ENCODE measurements at regions not wholly inside any gene's neighbourhood (a gene's known extent, or its start where the extent isn't known, plus 50 kb on each side); places are given as distances from the start of the nearest gene placed in this dataset.
"Not testable (repeated sequence)": the region's sequence is repeated elsewhere in the genome, so short reads cannot be mapped to it uniquely, and the experiment has no call there.

DNA sequence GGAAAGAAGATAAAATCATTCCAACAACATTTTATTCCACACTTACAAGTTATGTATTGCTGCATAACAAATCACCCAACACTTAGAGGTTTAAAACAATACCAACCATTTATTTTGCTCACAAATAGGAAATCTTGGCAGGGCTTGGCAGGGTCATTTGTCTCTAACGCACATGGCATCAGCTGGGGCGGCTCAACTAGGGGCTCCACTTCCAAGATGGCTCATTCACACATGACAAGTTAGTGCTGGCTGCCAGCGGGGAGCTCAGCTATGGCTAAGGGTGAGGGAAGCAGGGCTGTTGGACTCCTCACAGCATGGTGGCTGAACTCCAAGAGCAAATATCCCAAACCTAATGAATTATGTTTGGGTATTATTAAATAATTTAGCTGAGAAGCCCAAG lies 377.0 kb downstream of the ZNF674 start:
- no peak for DNase-seq (ENCODE audit: low read depth)

DNA sequence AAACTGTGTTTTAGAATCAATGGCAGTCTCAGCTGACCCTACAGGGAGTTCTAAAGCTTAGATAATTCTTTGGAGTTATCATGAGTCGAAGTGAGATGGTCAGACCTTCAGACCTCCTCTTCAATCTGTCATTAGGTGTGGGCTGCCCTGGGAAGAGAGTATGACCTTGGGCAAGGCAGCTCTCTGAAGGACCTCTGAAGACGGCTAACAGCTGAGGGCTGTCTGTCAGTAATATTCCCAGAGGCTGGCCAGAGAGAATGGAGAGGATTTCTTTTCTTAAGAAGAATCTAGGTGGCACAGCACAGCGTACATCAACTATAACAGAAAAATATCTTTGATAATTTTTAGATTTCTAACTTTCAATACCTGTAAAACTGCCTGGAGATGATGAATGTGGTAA lies 379.4 kb downstream of the ZNF674 start:
- DNase-seq (ENCODE audit: low read depth) = no peak

DNA sequence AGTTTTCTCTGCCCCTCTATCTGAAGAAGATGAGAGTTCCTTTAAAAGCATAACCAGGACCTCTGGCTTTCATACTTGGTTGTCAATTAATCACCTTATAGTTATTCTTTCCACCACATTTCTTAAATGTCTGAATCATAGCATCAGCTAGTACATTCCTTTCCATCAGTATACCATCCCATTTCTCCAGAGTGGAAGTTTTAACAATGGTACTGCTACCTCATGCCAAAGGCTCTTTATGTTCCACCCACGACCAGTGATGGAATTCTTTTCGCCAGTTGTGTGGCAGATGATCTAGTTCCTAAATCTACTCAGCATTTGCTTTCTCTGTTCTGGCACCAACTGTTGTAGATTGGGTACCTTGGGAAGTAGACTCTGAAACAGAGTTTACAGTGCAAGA lies 379.8 kb downstream of the ZNF674 start:
- DNase-seq (ENCODE audit: low read depth) = no peak

DNA sequence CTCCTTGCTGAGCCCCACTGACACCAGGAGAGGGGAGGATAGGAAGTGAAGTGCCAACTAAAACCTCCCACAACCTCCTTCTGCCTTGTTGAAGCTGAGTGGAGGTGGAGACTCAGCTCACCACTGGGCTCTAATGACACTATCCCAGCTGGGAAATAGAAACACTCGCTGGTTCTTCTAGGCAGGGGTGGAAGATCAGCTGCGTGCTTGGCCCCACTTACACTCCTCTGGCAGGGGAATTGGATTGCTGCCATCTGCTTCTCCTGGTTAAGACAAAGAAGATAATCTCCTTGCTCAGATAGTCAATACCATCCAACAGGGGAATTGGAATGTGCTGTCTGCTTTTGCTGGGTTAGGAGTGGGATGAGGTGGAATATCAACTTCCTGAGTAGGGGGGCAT lies 392.5 kb downstream of the ZNF674 start:
- DNase-seq (ENCODE audit: low read depth) = no peak

DNA sequence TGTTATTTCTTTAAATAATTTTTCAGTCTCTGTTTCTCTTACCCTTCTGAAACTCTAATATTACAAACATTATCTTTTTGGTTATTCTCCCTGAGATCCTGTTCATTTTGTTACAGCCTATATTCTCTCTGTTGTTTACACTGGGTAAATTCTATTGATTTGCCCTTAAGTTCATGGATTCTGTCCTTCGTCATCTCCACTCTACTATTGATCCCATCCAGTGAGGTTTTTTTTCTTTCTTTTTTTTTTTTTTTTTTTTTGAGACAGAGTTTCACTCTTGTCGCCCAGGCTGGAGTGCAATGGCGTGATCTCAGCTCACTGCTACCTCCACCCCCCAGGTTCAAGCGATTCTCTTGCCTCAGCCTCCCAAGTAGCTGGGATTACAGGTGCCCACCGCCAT lies 393.9 kb downstream of the ZNF674 start:
- DNase-seq (ENCODE audit: low read depth) = not testable (repeated sequence)

DNA sequence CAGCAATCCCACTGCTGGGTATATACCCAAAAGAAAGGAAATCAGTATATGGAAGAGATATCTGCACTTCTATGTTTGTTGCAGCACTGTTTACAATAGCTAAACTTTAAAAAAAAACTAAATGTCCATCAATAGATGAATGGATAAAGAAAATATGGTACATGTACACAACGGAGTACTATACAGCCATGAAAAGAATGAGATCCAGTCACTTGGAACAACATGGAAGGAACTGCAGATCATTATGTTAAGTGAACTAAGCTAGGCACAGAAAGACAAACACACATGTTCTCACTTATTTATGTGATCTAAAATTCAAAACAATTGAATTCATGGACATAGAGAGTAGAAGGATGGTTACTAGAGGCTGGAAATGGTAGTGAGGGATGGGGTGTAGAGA lies 400.7 kb downstream of the ZNF674 start:
- DNase-seq (ENCODE audit: low read depth) = no peak

DNA sequence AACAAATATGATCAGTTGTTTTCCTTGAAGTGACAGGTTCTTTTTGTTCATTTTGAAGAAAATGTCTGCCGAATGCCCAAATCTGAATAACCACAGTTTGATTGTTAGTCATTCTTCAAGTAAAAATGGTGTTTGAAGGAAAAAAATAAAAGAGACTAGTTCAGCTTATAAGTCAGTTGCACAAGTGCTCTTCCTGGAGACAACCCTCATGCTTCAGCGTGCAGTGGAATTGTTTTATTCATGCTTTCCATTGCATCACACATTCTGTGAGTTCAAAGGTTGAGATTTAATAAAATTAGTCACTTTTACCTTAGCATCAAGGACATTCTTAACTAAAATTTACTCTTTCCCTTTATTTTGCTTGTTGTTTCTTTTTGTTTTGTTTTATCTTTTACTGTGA lies 404.9 kb downstream of the ZNF674 start:
- DNase-seq (ENCODE audit: low read depth) = no peak

DNA sequence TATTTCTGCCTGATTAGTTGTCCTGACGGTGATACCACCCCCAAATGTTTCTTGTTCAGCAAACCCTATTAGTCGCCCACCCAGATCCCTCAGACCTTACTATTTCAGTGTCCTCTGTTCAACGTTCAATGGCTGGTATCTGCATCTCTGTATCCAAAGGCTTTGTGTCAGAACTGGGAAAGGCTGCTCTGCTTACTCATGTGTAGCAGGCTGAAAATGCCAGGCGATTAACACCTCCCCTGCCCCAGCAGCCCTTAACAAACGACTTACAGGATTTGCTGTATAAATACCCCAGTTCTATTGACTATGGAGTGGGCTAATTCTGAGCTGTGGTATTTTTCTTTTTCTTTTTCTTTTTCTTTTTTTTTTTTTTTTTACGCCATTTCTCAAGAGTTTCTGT lies 415.0 kb downstream of the ZNF674 start:
- no peak for DNase-seq (ENCODE audit: low read depth)

DNA sequence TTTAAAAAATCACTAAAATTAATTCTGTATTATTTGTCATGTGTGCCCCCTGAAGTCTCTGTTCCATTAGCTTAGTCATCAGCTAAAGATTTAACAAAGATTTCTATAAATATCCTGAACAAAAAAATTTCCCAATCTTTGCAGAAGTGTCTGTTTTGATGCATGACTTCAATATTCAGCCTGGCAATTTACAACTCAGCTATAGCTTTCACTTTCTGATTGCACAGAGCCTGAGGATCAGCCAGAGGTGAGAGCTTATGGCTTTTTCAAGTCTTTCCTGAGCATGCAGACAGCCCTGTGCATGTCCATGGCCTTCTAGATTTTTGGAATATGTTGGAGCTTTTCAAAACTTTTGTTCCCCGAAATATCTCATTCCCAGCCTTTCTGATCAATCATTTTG lies 420.1 kb downstream of the ZNF674 start:
- no peak for DNase-seq (ENCODE audit: low read depth)

DNA sequence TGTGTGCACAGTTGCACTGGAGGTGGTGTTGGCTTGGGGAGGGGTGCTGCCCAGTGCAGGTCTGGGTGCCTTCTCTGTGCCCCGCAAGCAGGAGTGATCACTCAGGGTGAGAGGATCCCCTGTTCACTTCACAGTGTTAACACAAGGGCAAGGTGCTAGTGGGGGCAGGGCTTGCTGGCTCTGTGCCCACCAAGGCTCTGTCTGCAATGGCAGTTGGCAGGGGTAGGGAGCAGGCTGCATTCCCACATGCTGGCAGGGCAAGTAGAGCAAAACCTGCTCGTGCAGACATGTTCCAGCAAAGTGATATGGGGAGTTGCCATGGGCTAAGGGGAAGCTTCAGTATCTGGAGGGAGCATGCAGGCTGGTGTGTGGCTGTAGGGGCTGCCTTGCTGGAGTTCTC lies 428.0 kb downstream of the ZNF674 start:
- no peak for DNase-seq (ENCODE audit: low read depth)

DNA sequence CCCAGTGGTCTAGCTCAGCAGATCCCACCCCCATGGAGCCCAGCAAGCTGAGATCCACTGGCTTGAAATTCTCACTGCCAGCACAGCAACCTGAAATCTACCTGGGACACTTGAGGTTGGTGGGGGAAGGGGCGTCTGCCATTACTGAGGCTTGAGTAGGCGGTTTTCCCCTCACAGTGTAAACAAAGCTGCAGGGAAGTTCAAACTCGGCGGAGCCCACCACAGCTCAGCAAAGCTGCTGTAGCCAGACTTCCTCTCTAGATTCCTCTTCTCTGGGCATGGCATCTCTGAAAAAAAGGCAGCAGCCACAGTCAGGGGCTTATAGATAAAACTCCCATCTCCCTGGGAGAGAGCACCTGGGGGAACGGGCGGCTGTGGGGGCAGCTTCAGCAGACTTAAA lies 457.9 kb downstream of the ZNF674 start:
- not testable (repeated sequence) for DNase-seq (ENCODE audit: low read depth)

DNA sequence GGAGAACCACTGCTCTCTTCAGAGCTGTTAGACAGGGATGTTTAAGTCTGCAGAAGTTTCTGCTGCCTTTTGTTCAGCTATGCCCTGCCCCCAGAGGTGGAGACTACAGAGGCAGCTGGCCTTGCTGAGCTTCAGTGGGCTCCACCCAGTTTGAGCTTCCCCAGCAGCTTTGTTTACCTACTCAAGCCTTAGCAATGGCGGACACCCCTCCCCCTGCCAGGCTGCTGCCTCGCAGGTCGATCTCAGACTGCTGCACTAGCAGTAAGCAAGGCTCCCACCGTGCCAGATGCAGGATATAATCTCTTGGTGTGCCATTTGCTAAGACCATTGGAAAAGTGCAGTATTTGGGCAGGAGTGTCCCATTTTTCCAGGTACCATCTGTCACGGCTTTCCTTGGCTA lies 465.1 kb downstream of the ZNF674 start:
- DNase-seq (ENCODE audit: low read depth) = not testable (repeated sequence)

DNA sequence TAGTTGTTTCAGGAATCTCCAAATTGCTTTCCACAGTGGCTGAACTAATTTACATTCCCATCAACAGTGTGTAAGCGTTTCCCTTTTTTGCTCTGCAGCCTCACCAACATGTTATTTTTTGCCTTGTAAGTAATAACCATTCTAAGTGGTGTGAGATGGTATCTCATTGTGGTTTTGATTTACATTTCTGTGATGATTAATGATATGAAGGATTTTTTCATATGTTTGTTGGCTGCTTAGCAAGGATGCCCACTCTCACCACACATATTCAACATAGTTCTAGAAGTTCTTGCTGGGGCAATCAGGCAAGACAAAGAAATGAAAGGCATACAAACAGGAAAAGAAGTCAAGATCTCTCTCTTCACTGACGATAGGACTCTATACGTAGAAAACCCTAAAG lies 472.4 kb downstream of the ZNF674 start:
- DNase-seq (ENCODE audit: low read depth) = no peak

DNA sequence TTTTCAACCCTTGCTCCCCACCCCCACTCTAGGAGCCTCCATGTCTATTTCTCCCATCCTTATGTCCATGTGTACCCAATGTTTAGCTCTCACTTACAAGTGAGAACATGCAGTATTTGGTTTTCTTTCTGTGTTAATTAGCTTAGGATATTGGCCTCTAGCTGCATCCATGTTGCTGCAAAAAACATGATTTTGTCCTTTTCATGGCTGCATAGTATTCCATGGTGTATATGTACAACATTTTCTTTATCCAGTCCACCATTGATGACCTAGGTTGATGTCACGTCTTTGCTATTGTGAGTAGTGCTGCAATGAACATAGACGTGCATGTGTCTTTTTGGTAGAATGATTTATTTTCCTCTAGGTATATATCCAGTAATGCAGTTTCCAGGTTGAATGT lies 472.8 kb downstream of the ZNF674 start:
- DNase-seq (ENCODE audit: low read depth) = no peak

DNA sequence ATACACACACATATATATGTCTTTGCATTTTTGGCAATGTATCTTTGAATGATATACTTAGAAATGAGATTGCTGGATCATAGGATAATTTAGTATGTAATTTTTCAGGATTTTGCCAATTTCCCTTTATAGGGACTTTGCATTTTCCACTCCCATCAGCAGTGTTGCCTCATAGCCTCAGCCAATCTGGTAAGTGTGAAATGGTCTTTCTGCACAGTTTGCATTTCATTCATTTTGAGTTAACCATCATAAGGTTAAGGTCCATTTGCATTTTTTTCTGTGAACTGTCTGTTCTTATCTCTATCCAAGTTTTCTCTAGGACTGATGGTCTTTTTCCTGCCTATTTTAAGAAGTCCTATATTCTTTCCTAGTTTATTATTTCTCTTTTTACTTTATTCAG lies 474.8 kb downstream of the ZNF674 start:
- no peak for DNase-seq (ENCODE audit: low read depth)

DNA sequence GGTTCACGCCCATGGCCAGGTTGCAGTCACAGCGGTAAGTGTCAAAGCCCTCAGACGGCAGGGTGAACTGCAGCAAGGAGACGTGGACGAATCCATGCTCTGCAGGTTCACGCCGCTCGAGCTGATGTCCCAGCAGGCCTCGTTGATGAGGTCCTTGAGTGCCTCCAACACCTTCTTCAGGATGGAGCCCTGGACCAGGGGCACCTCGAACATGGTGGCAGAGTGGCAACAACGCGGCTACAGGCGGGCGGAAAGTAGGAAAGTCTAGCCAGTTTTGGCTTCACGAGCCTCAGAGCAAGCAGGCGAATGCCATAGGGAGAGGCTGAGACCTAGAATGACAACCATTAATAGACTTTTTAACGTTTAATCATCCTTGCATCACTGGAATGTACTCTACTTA lies 485.9 kb downstream of the ZNF674 start:
- DNase-seq (ENCODE audit: low read depth) = no peak

DNA sequence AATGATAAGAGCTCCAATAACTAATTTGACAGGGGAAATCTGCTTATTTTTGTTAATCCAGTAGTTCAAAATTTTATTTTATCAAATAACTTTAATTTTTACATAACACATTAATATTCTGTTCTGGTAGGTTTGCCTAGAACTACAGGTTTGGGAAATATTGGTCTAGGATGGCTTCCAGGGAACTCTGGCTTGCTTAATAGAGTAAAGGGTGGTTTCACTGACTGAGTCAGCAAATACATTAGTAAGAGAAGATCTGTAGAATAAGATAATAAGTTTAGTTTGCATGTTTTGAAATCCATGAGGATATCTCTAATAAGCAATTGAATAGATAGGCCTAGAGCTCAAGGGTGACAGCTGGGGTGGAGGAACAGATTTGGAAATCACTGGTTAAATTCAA lies 500.7 kb downstream of the ZNF674 start:
- no peak for DNase-seq (ENCODE audit: low read depth)

DNA sequence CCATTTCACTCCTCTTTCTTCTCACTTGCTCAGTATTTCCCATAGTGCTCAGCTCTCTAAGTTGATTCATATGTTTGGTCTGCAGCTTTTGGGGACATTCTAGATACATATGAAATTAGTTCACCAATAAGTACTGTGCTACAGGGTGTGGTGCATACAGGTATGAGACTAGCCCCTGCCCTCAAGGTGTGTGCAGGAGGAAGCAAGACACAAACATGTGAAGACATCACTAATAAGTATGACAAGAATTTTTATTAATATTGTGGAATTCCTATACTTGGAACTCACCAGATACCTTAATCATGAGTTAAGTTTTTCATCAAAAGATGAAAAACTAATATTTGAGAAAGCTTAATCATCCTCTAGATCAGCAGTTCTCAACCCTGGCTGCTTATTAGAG lies 505.2 kb downstream of the ZNF674 start:
- no peak for DNase-seq (ENCODE audit: low read depth)

DNA sequence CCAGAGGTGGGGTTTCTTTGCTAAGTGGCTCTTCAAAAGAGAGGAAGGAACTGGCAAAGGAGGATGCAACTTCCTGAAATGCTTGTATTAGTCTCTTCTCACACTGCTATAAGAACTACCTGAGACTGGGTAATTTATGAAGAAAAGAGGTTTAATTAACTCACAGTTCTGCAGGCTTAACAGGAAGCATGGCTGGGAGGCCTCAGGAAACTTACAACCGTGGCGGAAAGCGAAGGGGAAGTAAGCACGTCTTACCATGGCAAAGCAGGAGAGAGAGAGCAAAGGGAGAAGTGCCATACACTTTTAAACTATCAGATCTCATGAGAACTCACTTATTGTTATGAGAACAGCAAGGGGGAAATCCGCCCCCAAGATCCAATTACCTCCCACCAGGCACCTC lies 505.7 kb downstream of the ZNF674 start:
- no peak for DNase-seq (ENCODE audit: low read depth)

DNA sequence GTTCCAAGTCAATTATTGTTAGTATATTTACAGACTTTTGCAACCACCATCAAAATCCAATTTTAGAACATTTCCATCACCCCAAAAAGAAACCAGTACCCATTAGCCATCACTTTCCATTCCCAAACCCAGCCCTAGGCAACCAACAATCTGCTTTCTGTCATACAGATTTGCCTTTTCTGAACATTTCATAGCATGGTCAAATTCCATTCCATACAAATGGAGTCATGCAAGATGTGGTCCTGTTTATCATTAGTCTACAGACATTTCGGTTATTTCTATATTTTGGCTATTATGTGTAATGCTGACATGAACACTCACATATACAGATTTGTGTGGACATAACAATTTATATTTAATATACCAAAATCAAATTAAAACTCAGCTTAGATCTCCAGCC lies 508.7 kb downstream of the ZNF674 start:
- no peak for DNase-seq (ENCODE audit: low read depth)

DNA sequence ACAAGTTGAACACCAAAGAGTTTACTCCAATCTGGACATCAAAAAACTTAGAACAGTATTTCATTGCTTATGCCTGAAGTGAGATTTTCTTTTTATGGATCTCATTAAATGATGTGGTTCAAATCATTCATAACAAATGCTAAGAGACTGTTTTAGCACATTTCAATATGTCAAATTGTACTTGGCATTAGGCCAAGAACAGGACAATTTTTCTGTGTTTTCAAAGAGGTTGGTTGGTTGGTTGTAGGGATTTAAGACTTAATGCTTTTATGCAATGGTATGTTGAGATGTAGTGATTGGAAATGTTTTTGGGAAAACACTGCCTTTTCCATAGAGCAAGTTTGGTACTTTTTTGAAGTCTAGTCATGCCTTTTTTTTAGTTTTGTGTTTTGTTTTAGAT lies 510.4 kb downstream of the ZNF674 start:
- DNase-seq (ENCODE audit: low read depth) = no peak

DNA sequence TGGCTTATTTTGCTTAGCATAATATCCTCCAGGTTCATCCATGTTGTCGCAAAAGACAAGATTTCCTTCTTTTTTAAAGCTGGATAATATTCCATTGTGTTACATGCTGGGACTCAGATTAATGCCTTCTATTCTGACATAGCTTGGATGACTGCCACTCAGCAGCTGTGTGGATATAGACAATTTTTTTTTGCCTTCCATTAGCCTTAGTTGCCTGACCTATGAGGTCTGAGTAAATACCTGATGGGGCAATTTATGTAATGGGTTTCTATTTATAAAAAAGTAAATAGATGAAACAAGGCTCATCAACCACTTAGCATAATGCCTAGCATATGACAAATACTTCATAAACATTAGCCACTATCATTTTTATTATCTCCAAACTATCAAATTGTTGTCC lies 515.4 kb downstream of the ZNF674 start:
- no peak for DNase-seq (ENCODE audit: low read depth)

DNA sequence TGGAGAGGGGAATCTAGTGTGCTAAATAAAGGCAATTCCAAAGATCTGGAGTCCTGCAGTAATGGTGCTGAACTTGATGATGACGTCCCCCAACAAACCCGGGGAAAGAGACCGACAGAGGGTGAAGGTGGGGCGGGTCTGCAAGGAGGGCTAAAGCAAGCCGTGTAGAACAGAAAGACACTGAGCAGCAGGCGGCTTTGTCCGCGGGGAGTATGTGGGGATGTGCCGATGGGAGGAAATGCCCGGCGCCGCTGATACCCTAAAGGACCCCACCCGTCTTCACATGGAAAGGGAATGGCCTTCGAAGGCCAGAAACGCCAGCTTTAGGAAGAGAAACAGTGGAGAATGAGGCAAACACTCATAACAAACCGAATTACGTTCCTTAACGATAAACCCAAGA lies 528.9 kb downstream of the ZNF674 start:
- no peak for DNase-seq (ENCODE audit: low read depth)

DNA sequence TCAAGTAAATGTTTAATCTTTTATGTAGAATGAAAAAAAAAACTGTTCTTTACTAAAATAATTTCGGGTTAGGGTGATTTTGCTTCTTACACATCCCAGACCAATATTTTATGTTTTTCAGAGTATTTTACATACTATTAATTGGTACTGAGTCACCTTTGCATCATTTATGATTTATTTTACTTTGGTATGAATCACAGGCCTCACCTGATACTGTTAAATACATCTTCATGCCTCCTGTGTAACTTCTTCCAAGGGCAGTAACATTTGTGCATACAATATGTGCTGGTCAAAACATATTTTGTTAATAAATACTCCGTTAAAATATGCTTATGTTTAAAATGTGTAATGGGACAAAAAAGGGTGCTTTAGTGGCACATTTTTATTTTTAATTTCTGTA lies 529.6 kb downstream of the ZNF674 start:
- DNase-seq (ENCODE audit: low read depth) = no peak

DNA sequence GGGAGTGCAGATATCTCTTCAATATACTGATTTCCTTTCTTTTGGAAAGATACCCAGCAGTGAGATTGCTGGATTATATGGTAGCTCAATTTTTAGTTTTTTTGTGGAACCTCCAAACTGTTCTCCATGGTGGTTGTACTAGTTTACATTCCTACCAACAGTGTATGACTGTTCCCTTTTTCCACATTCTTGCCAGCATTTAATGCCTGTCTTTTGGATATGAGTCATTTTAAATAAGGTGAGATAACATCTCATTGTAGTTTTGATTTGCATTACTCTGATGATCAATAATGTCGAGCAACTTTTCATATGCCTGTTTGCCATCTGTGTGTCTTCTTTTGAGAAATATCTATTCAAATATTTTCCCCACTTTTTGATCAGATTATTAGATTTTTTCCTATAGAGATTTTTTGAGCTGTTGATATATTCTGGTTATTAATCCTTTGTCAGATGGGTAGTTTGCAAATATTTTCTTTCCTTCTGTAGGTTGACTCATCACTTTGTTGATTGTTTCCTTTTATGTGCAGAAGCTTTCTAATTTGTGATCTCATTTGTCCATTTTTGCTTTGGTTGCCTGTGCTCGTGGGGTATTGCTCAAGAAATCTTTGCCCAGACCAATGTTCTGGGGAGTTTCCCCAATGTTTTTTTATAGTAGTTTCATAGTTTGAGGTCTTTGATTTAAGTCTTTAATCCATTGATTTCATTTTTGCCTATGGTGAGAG lies 552.7 kb downstream of the ZNF674 start:
- DNase-seq (ENCODE audit: low read depth) = no peak

All from T follicular helper cell (primary cell).